Activated CD8-positive, alpha-beta T cell treated with anti-CD3 and anti-CD28 coated beads, Interleukin-2, amount 10 ng/mL, durations not matched to agents 7 days and 5 days (primary cell): ENCODE measurements at regions not wholly inside any gene's neighbourhood (a gene's known extent, or its start where the extent isn't known, plus 50 kb on each side); places are given as distances from the start of the nearest gene placed in this dataset.

Experiments used
- ATAC-seq: fragments of 150-1000 bp; cut with Tn5 transposase; one replicate; pipeline ENCODE4 v1.10.0; 2021; ENCODE audit warnings: moderate library complexity
- CTCF ChIA-PET: fragments of 350-600 bp; sonication (Branson Sonifier 250); formaldehyde crosslinking; loops from one replicate; lab custom pipeline; 2021; ENCODE audit warnings: antibody characterized with exemption; lab: Charles Lee
- POLR2A ChIA-PET: fragments of 350-600 bp; sonication (Branson Sonifier 250); formaldehyde crosslinking; loops from one replicate; lab custom pipeline; 2021; ENCODE audit warnings: antibody characterized with exemption; lab: Charles Lee
- DNase-seq: peaks from one replicate; pipeline ENCODE4 v3.0.0-alpha.2; 2020
- H3K27ac Mint-ChIP-seq: one replicate; pipeline ENCODE4 v1.8.0; 2021; ENCODE audit warnings: mild to moderate bottlenecking, mixed read lengths
- H3K27me3 Mint-ChIP-seq: one replicate; pipeline ENCODE4 v1.8.0; 2021; ENCODE audit warnings: low read depth, mixed read lengths
- H3K36me3 Mint-ChIP-seq: one replicate; pipeline ENCODE4 v1.8.0; 2021; ENCODE audit warnings: low read depth, mixed read lengths
- H3K4me1 Mint-ChIP-seq: one replicate; pipeline ENCODE4 v1.8.0; 2021; ENCODE audit warnings: low read depth, mixed read lengths
- H3K4me3 Mint-ChIP-seq: one replicate; pipeline ENCODE4 v1.8.0; 2021; ENCODE audit warnings: mild to moderate bottlenecking, mixed read lengths
- H3K9me3 Mint-ChIP-seq: one replicate; pipeline ENCODE4 v1.8.0; 2022; ENCODE audit warnings: mixed read lengths; ENCODE audit not compliant: insufficient read depth

- H3K27me3 Mint-ChIP-seq, result peaks cover 28% of the 10 kb centered on the region
- no peaks in the 10 kb centered on the region for H3K4me1 Mint-ChIP-seq
- no peaks in the 10 kb centered on the region for H3K9me3 Mint-ChIP-seq
- no peaks in the 10 kb centered on the region for H3K36me3 Mint-ChIP-seq
- CTCF ChIA-PET, result no interaction called here
- ATAC-seq, result no peak
- H3K27ac Mint-ChIP-seq, result no peak overlapping the region
- DNase-seq, result no peak
- H3K4me3 Mint-ChIP-seq, result no peak overlapping the region
- POLR2A ChIA-PET, result no interaction called here
Observed at GRCh38 chr1:182735343-182735742, 51.0 kb upstream of the RGS8 start.

GRCh38 chr1:182739545-182739944 is 50.0 kb upstream of the NPL start:
- Mint-ChIP-seq H3K27ac (no peak overlapping the region), H3K36me3 (no peaks in the 10 kb centered on the region), H3K9me3 (no peaks in the 10 kb centered on the region), H3K27me3 (peaks cover 11% of the 10 kb centered on the region), H3K4me1 (no peaks in the 10 kb centered on the region), H3K4me3 (no peak overlapping the region)
- DNase-seq (no peak), ATAC-seq (no peak)
- CTCF ChIA-PET, result interaction anchor here (1.4 kb wide), 2 partner anchors 54 to 141 kb away, joined by 3 read pairs; no protein-coding TSS in a partner anchor
- POLR2A ChIA-PET, result no interaction called here
